ENCODE measurements at regions not wholly inside any gene's neighbourhood (a gene's known extent, or its start where the extent isn't known, plus 50 kb on each side); places are given as distances from the start of the nearest gene placed in this dataset.

- intact Hi-C loops (cut with DNase I; ENCODE audit: low total_unique reads): no loop called here
- WGBS, 2 donors: 62 to 77% methylated on average over 5 of the region's 5 CpGs
- DNase-seq (ENCODE audit: low spot score in 2 of 2): no peak
- TF ChIP-seq, protein P1, sequence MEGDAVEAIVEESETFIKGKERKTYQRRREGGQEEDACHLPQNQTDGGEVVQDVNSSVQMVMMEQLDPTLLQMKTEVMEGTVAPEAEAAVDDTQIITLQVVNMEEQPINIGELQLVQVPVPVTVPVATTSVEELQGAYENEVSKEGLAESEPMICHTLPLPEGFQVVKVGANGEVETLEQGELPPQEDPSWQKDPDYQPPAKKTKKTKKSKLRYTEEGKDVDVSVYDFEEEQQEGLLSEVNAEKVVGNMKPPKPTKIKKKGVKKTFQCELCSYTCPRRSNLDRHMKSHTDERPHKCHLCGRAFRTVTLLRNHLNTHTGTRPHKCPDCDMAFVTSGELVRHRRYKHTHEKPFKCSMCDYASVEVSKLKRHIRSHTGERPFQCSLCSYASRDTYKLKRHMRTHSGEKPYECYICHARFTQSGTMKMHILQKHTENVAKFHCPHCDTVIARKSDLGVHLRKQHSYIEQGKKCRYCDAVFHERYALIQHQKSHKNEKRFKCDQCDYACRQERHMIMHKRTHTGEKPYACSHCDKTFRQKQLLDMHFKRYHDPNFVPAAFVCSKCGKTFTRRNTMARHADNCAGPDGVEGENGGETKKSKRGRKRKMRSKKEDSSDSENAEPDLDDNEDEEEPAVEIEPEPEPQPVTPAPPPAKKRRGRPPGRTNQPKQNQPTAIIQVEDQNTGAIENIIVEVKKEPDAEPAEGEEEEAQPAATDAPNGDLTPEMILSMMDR (IDR thresholded peaks at IDR 0.05): no peak
- TF ChIP-seq POLR2A (IDR thresholded peaks at IDR 0.05): no peak
- H3K4me3 ChIP-seq (ENCODE audit: low read depth, poor library complexity, severe bottlenecking): no peak overlapping the region
These were observed 57.6 kb upstream of the CD302 start for GRCh38 chr2:159855557-159856061.

GRCh38 chr2:159855143-159855542, 57.1 kb upstream of the CD302 start:
- no peak for DNase-seq (ENCODE audit: low spot score in 2 of 2)
- TF ChIP-seq POLR2A (IDR thresholded peaks at IDR 0.05): no peak
- TF ChIP-seq, protein P1 (IDR thresholded peaks at IDR 0.05): no peak
- intact Hi-C loops (cut with DNase I; ENCODE audit: low total_unique reads): no loop called here
- 72 to 73% methylated on average over 3 of the region's 3 CpGs for WGBS, 2 donors
- H3K4me3 ChIP-seq (ENCODE audit: low read depth, poor library complexity, severe bottlenecking): no peak overlapping the region

- intact Hi-C loops (cut with DNase I; ENCODE audit: low total_unique reads): loop anchor here (1.0 kb wide), 1 partner anchor 24 kb away; no protein-coding TSS in a partner anchor
- TF ChIP-seq, protein P1 (IDR thresholded peaks at IDR 0.05): no peak
- no peak for TF ChIP-seq POLR2A (IDR thresholded peaks at IDR 0.05)
- no peak overlapping the region for H3K4me3 ChIP-seq (ENCODE audit: low read depth, poor library complexity, severe bottlenecking)
- WGBS, 2 donors: 81 to 84% methylated on average over 3 of the region's 3 CpGs
- DNase-seq (ENCODE audit: low spot score in 2 of 2): no peak
These were observed 56.5 kb upstream of the CD302 start for GRCh38 chr2:159854481-159854880.

- WGBS, 2 donors: 80 to 81% methylated on average over 4 of the region's 4 CpGs
- intact Hi-C loops (cut with DNase I; ENCODE audit: low total_unique reads): no loop called here
- no peak for TF ChIP-seq POLR2A (IDR thresholded peaks at IDR 0.05)
- TF ChIP-seq, protein P1 (IDR thresholded peaks at IDR 0.05): no peak
- no peak for DNase-seq (ENCODE audit: low spot score in 2 of 2)
- H3K4me3 ChIP-seq (ENCODE audit: low read depth, poor library complexity, severe bottlenecking): no peak overlapping the region
These were observed 55.1 kb upstream of the CD302 start for GRCh38 chr2:159853101-159853500.

GRCh38 chr2:159851941-159852340, 53.9 kb upstream of the CD302 start:
- WGBS, 2 donors: 81 to 83% methylated on average over 2 of the region's 2 CpGs
- H3K4me3 ChIP-seq (ENCODE audit: low read depth, poor library complexity, severe bottlenecking): no peak overlapping the region
- TF ChIP-seq POLR2A (IDR thresholded peaks at IDR 0.05): no peak
- TF ChIP-seq, protein P1 (IDR thresholded peaks at IDR 0.05): no peak
- DNase-seq (ENCODE audit: low spot score in 2 of 2): no peak
- intact Hi-C loops (cut with DNase I; ENCODE audit: low total_unique reads): no loop called here

DNA sequence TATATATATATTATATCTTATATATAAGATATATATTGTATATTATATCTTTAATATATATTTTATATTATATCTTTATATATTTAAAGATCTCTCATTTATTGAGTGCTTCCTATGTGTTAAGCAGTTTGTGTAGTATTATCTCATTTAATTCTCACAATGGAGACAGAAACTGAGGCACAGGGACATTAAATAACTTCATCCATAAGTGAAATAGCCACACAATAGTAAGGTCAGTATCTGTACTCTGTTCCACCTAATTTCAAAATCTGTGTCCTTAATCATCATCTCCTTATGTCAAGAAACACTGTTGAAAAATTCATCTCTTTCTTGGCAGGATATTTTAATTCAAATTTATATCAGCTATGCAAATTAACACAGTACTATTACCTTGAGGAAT, 52.8 kb upstream of the CD302 start:
- TF ChIP-seq POLR2A (IDR thresholded peaks at IDR 0.05): no peak
- TF ChIP-seq, protein P1 (IDR thresholded peaks at IDR 0.05): no peak
- intact Hi-C loops (cut with DNase I; ENCODE audit: low total_unique reads): no loop called here
- H3K4me3 ChIP-seq (ENCODE audit: low read depth, poor library complexity, severe bottlenecking): no peak overlapping the region

More for the DNA sequence above, 52.8 kb upstream of the CD302 start:
- DNase-seq (ENCODE audit: low spot score in 2 of 2): no peak
